ENCODE measurements at regions not wholly inside any gene's neighbourhood (a gene's known extent, or its start where the extent isn't known, plus 50 kb on each side); places are given as distances from the start of the nearest gene placed in this dataset.

- Histone ChIP-seq H3K79me2 (ENCODE audit: insufficient read depth, low read length) (no peaks in the 10 kb centered on the region), H3F3A (ENCODE audit: insufficient read depth) (no peaks in the 10 kb centered on the region), H3K27ac (ENCODE audit: low read depth, low read length) (no peak overlapping the region), H3K4me3 (ENCODE audit: insufficient read depth, low read length, poor library complexity, severe bottlenecking) (no peak overlapping the region), H2AFZ (ENCODE audit: low read depth, low read length, severe bottlenecking) (no peak overlapping the region), H3K27me3 (ENCODE audit: low read length) (no peaks in the 10 kb centered on the region), H3K9me3 (ENCODE audit: insufficient read depth, low read length) (peaks cover 7% of the 10 kb centered on the region; the same call in 1 of the 2 replicates), H3K9ac (ENCODE audit: low read length) (no peak overlapping the region), H4K20me1 (ENCODE audit: low read depth, low read length) (no peaks in the 10 kb centered on the region), H3K4me2 (ENCODE audit: low read depth, low read length, poor library complexity, severe bottlenecking) (no peak overlapping the region), H3K36me3 (ENCODE audit: low read length) (no peaks in the 10 kb centered on the region), H3K9me2 (replicated peaks; ENCODE audit: insufficient read depth, low read length) (no peaks in the 10 kb centered on the region)
- no peak for TF ChIP-seq EZH2phosphoT487 (conservative IDR thresholded peaks at IDR 0.05; ENCODE audit: low read length)
- TF ChIP-seq CTCF (IDR thresholded peaks at IDR 0.05; ENCODE audit: insufficient read depth, low read length, poor library complexity, severe bottlenecking) = no peak
Measured at GRCh38 chr9:78393340-78393739, 96.4 kb downstream of the PSAT1 start.

GRCh38 chr9:78393932-78394331 is 97.0 kb downstream of the PSAT1 start:
- Histone ChIP-seq H3K4me3 (ENCODE audit: insufficient read depth, low read length, poor library complexity, severe bottlenecking) (no peak overlapping the region), H3K9me3 (ENCODE audit: insufficient read depth, low read length) (peaks cover 7% of the 10 kb centered on the region; the same call in 1 of the 2 replicates), H3K27ac (ENCODE audit: low read depth, low read length) (no peak overlapping the region)

GRCh38 chr9:78396087-78396486 is 99.2 kb downstream of the PSAT1 start:
- H4K20me1 ChIP-seq (ENCODE audit: low read depth, low read length) = no peaks in the 10 kb centered on the region
- no peaks in the 10 kb centered on the region for H3F3A ChIP-seq (ENCODE audit: insufficient read depth)
- no peak overlapping the region for H3K27ac ChIP-seq (ENCODE audit: low read depth, low read length)
- no peak overlapping the region for H2AFZ ChIP-seq (ENCODE audit: low read depth, low read length, severe bottlenecking)
- H3K79me2 ChIP-seq (ENCODE audit: insufficient read depth, low read length) = no peaks in the 10 kb centered on the region
- no peak overlapping the region for H3K9ac ChIP-seq (ENCODE audit: low read length)
- H3K4me3 ChIP-seq (ENCODE audit: insufficient read depth, low read length, poor library complexity, severe bottlenecking) = no peak overlapping the region
- no peaks in the 10 kb centered on the region for H3K36me3 ChIP-seq (ENCODE audit: low read length)
- no peak overlapping the region for H3K4me2 ChIP-seq (ENCODE audit: low read depth, low read length, poor library complexity, severe bottlenecking)
- no peaks in the 10 kb centered on the region for H3K27me3 ChIP-seq (ENCODE audit: low read length)
- no peaks in the 10 kb centered on the region for H3K9me2 ChIP-seq (replicated peaks; ENCODE audit: insufficient read depth, low read length)
- no peak for TF ChIP-seq EZH2phosphoT487 (conservative IDR thresholded peaks at IDR 0.05; ENCODE audit: low read length)
- TF ChIP-seq CTCF (IDR thresholded peaks at IDR 0.05; ENCODE audit: insufficient read depth, low read length, poor library complexity, severe bottlenecking) = no peak
- H3K9me3 ChIP-seq (ENCODE audit: insufficient read depth, low read length) = peaks cover 7% of the 10 kb centered on the region; the same call in 1 of the 2 replicates

More at GRCh38 chr9:78393932-78394331, 97.0 kb downstream of the PSAT1 start:
- TF ChIP-seq CTCF (IDR thresholded peaks at IDR 0.05; ENCODE audit: insufficient read depth, low read length, poor library complexity, severe bottlenecking) = no peak
- no peak for TF ChIP-seq EZH2phosphoT487 (conservative IDR thresholded peaks at IDR 0.05; ENCODE audit: low read length)
- H2AFZ ChIP-seq (ENCODE audit: low read depth, low read length, severe bottlenecking) = no peak overlapping the region
- no peaks in the 10 kb centered on the region for H3F3A ChIP-seq (ENCODE audit: insufficient read depth)
- H3K4me2 ChIP-seq (ENCODE audit: low read depth, low read length, poor library complexity, severe bottlenecking) = no peak overlapping the region
- no peaks in the 10 kb centered on the region for H3K36me3 ChIP-seq (ENCODE audit: low read length)
- no peaks in the 10 kb centered on the region for H3K9me2 ChIP-seq (replicated peaks; ENCODE audit: insufficient read depth, low read length)
- H3K27me3 ChIP-seq (ENCODE audit: low read length) = no peaks in the 10 kb centered on the region
- no peaks in the 10 kb centered on the region for H3K79me2 ChIP-seq (ENCODE audit: insufficient read depth, low read length)
- no peak overlapping the region for H3K9ac ChIP-seq (ENCODE audit: low read length)
- no peaks in the 10 kb centered on the region for H4K20me1 ChIP-seq (ENCODE audit: low read depth, low read length)
